Activated CD4-positive, alpha-beta T cell treated with anti-CD3 and anti-CD28 coated beads, Interleukin-2, amount 50 U/mL, for 4 hours (primary cell): ENCODE measurements at regions not wholly inside any gene's neighbourhood (a gene's known extent, or its start where the extent isn't known, plus 50 kb on each side); places are given as distances from the start of the nearest gene placed in this dataset.
"Not testable (repeated sequence)": the region's sequence is repeated elsewhere in the genome, so short reads cannot be mapped to it uniquely, and the experiment has no call there.

Experiments
- DNase-seq, 2 experiments: peaks; one replicate each; pipeline ENCODE4 v3.0.0-alpha.2; 2020

DNA sequence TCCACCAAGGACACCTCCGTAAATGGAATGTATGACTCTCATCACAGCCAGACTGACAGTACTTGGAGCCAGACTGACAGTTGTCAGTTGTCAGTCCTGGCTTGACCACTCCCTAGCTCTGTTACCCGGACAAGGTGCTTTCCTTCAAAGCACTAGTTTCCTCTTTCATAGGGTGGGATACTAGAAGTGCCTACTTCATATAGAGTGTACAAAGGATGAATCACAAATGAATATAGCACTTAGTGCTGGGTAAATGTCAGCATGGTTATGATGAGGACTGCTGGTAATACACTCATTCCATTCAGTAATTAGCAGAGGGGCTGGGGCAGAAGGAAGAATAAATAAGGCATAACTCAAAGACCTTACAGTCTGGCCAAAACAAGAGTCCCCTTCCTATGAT, 91.4 kb downstream of the ARL4C start:
- no peak for DNase-seq

DNA sequence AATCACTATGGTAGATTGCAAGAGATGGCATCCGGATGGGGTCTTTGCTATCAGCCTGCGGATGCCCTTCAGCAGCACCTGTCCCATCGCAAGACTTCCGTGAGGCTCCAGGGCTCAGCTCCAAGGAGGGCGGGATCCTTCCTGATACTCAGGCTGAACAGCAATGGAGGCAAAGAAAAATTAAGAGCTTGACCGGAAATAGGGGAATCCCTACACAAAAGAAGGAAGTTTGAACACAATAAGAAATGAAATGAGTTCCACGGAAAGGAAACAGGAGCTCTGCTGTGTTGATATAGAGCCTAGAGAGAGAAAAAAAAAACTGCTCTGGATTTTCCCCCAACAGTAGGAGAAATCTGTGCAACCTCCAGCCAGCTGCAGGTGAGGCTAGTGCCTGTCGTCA, 91.9 kb downstream of the ARL4C start:
- no peak for DNase-seq

DNA sequence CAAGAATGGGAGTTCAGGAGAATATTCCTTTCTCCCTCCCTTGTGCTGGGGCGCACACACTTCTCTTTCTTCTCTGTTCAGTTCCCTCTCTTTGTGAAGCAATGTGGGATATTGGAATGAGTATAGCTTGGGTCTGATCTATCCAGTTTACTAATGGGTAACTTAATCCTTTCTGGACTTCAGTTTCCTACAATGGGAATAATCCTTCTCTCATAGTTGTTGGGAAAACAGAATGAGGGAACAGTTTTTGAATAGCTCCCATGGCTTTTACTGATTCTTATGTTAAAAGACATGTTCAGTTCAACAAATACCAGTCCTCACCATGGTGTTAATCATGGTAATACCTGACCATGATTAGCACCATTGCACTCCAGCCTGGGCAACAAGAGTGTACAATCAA, 93.1 kb downstream of the ARL4C start:
- no peak for DNase-seq

DNA sequence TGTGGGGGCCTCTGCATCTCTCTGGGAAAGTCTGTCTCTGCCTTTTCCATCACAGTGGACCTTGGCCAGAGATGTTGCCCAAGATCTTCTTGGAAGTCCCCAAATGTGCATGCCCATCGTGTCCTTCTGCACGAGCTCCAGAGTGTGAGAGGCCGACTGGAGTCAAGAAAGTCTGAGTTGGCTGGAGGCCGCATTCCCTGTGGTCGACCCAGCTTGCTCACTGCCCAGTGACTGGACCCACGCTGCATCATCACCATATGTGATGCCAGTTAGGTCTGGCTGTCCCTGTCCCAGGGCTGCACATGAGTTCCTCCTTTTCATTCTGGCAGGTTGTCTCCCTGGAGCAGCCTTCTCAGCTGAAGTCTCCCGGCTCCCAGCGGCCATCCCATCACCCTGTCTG, 93.8 kb downstream of the ARL4C start:
- no peak for DNase-seq

DNA sequence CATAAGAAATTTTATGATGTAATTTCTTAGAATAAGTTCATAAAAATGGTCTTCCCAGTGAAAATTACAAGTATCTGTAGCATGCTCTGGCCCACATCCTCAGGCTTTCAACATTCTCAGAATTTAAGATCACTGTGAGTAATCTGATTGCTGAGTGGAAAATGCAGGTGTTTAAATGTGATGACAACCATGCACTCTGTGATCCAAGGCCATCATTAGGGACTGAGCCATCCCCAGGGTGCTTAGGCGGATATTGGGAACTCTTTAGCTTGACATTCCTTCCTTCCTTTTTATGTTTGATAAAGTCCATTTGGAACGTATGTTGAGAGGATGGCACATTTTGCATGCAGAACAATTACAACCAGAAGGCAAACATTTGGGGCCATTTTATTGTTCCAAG, 95.5 kb downstream of the ARL4C start:
- no peak for DNase-seq

DNA sequence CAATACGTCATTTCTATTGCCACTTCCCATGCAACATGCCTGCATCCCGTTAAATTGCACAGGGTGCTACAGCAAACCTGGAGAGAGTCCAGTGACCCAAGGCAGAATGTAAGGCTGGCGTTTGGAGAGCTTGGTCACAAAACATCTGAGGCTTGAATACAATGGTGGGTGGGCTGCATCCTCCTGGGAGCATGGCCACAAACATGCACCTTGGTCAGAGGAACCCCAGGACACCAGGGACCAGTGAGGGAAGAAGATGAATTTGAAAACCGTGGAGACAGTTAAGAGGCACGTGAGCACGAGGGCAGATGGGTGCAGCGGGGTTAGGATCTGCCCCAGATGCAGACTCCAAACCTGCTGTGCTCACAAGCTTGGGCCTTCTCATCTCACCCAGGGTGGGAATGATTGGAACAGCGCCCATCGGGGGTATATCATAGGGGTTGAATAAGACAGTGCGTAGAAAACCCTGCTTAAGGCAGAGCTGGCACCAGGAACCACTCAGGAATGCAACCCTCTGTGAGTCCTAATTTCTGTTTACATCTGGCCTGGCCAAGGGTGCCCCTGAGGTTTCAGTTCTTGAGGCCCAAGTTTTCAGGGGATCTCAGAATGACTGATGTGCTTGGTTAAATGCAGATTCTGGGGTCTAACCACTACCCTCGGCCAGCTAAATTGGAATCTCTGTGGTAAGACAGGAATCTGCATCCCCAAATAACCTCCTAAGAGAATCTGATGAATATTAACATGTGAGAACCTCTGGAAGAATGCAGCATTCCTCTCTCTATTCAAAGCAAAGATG, 97.2 kb downstream of the ARL4C start:
- DNase-seq = no peak

DNA sequence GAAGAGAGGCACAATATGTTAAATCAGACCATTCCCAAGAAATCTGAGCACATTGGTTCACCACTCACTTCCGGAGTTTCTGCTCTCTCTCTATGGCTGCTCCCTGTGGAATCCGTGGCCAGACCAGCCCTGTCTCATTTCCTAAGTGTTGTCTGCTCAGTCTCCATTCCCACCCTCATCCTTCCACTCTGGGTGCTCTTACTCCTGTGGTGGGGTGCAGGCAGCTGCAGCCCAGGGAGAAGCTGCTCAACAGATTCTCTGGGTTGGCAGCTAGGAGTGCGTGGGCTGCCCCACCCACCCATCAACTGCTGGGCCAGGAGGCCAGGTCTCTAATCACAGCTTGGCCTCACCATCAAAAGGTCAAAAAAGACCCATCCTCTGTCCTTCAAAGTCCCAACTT, 98.3 kb downstream of the ARL4C start:
- no peak for DNase-seq

DNA sequence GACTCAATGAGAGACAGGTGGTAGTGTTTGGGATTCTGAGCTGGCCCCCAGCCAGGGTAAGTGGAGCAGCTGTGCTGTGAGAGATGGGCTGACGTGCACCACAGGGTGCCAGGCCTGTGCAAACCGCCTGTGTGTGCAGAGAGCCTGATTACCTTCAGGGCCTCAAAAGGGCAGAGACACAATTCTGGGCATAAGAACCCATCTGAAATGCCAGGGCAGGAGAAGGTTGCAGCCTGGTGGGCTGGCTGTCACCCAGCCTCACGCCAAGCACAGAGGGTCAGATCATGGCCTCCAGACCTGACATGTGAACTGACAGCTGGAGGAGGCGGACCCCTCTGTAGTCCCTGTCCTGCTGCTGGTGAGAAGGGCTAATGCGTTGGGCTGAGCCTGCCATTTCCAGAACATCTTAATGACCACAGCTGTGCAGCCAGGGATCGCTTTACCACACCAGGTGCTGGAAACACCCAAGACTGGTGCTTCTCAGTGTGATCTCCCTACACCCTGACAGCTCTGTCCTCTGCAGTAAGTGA, 100.9 kb downstream of the ARL4C start:
- DNase-seq = no peak

DNA sequence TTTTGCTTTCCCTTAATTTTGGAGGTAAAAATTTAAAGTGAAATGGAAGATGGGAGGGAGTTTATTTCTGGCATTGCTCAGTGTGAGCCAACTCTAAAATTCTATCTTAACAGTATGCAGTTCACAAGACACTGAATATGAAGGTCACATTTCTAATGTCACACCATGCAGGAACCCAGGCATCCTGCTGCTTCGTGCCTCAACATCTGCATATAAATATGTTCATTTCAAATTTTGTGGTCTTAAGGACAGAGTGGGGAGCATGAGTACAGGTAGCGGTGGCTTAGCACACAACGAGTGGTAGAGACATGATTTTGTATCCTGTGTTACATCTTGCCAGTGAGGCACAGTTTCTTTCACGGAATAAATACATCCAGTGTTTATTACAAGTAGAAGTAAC, 102.4 kb downstream of the ARL4C start:
- no peak for DNase-seq

DNA sequence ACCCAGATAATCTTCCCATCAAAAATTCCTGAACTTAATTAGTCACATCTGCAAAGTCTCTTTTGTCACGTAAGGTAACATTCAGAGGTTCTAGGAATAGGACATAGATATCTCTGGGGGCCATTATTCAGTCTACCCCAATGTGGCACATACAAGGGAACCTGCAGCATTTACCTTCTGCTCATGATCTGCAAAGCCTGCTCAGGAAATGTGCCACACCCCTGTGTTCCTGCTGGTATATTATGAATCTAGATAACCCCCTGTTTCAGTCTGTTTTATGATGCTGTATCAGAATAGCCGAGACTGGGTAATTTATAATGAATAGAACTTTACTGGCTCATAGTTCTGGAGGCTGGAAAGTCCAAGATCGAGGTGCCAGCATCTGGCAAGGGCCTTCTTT, 103.5 kb downstream of the ARL4C start:
- no peak for DNase-seq

DNA sequence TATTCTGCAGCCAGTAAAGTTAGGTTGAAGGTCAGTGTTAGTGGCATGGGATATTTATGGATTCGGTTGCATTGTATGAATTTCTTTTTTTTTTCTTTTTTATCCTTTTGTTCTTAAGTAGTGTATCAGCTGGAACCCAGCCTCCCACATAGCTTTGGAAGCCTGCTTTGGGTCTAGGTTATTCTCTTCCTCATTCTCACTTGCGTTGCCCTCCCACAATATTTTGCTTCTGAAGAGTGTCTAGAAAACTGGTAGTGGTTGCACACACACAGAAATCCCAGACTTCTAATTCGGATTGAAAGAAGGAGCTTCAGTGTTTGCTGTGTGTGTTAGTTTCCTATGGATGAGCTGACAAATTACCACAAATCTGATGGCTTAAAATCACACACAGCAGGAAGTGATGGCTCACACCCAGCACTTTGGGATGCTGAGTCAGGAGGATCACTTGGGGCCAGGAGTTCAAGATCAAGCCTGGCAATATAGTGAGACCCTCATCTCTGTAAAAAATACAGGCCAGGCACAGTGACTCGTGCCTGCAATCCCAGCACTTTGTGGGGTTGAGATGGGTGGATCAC, 104.8 kb downstream of the ARL4C start:
- no peak for DNase-seq

DNA sequence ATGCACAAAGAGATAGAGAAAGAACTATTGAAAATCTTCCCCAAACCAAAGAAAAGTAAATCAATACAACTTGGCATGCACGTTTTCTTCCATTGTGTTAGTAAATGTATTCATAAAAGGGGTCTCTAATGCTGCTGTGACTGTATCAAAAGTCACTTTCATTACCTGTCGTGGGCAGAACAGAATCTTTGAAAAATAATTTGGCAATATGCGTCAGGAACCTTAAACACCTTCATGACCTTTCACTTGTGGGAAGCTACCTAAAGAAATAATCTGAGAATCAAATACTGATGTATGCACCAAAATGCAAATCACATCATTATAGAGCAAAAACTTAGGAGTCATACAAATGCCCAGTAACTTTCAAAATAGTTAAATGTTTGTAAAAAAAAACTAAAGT, 105.3 kb downstream of the ARL4C start:
- no peak for DNase-seq

DNA sequence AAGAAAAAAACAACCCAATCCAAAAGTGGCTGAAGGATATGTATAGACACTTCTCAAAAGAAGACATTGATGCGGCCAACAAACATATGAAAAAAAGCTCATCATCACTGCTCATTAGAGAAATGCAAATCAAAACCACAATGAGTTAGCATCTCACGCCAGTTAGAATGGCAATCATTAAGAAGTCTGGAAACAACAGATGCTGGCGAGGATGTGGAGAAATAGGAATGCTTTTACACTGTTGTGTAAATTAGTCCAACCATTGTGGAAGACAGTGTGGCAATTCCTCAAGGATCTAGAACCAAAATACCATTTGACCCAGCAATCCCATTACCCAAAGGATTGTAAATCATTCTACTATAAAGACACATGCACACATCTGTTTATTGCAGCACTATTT, 107.2 kb downstream of the ARL4C start:
- not testable (repeated sequence) for DNase-seq

DNA sequence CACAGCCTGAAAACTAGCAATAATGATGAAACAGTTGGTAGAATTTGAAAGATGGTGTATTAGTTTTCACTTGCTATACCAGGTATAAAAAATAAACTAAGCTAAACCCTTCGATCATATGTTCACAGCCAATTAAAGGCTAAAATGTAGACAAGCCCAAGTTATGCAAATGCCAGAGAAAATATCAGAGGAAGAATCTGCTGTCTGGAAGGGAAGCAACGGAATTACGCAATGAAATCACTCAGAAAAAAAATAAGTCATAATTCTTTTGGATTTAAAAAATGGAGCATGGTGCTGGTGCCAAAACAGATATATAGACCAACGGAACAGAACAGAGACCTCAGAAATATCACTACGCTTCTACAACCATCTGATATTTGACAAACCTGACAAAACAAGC, 108.3 kb downstream of the ARL4C start:
- no peak for DNase-seq

DNA sequence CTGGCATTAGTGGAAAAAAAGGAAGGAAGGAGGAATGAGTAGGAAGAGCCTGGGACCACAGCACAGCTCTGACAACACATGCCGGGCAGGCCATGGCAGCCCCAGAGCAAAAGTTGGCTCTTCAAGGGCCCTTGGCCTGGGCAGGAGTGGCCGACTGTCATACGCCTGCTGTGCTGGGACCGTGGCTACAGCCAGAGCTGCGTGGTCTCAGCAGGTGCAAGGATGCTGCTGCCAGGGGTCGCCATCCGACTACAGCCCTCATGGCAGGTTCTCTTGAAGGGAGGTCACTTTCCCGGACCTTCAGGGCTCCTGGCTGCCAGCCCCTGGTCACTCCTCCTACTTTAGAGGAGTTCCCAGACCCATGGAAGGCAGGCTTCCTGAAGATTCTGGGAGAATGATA, 109.9 kb downstream of the ARL4C start:
- no peak for DNase-seq

DNA sequence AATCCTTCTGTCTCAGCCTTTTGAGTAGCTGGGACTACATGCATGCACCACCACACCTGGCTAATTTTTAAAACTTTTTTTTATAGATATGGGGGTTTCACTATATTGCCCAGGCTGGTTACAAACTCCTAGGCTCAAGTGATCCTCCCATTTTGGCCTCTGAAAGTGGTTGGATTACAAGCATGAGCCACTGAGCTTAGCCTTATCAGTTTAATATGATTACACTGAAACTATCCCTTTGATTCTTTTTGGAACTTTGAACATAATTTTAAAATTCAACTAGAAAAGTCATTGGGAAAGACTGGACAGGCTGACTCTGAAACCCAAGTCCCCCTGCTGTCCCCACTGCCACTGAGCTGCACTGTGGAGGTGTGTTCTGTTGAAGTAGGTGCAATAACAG, 114.8 kb downstream of the ARL4C start:
- DNase-seq = no peak

DNA sequence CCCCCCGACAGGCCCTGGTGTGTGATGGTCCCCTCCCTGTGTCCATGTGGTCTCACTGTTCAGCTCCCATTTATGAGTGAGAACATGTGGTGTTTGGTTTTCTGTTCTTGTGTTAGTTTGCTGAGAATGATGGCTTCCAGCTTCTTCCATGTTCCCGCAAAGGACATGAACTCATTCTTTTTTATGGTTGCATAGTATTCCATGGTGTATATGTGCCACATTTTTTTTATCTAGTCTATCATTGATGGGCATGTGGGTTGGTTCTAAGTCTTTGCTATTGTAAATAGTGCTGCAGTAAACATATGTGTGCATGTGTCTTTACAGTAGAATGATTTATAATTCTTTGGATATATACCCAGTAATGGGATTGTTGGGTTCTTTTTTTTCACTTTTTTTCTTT, 117.9 kb downstream of the ARL4C start:
- DNase-seq = not testable (repeated sequence)

DNA sequence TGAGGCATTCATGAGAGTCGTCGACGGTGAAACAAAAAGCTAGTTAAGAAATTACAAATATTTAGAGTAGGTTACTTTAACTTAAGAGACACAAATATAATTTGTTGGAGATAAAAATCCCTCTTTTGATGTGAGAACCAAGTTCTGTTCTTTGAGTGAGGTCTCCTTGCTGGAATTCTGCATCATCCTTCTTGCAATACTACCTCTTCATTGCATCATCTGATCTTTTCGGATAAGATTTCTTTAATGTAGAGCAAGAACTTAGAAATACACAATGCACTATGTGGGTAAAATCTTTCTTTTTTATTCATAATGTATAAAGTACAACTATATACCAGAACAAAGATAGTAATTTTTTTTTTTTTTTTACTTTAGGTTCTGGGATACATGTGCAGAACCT, 118.4 kb downstream of the ARL4C start:
- DNase-seq = no peak

DNA sequence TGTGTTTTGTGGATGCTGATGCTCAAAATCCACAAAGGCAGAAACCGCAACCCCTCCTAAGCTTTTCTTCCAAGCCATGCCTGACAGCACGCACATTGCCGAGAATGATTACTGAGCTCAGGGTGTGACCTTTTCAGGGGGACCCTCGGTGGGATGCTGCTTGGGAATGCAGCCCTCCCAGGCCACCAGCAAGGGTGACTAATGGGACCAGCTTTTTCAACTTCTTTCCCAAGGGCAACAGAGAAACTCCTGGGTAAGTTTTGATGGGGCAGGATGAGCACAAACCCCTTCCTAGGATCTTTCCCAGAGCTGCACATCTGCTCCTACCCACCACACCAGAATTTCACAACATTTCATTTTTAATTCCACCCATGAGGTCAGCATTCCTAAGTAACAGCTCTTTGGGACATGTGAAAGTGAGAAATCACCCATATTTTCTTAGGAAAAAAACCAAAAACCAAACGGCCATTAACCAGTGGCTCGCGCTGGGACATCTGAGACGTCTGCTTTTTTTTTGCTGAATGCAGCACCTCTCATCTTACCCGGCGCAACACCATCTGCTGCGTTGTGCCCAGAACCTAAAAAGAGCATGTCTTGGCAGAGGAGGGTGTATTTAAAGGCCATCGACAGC, 119.0 kb downstream of the ARL4C start:
- DNase-seq = no peak

DNA sequence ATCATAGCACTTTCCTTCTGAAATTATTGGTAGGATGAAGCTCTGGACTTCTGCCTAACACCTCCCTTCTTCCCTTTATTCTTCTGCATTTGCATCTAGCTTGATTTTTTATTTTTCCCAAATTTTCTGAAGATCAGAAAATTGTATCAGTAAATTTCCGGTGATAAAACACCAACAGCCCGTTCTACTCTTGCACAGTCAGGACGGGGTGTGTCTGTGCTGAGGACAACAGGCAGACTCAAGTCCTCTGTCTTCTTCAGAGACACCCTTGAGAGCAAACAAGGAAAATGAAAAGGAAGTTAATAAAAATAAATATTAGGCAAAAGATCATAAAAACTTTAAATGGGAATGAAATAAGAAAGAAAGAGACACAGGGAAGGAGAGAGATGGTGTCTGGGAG, 120.7 kb downstream of the ARL4C start:
- no peak for DNase-seq

DNA sequence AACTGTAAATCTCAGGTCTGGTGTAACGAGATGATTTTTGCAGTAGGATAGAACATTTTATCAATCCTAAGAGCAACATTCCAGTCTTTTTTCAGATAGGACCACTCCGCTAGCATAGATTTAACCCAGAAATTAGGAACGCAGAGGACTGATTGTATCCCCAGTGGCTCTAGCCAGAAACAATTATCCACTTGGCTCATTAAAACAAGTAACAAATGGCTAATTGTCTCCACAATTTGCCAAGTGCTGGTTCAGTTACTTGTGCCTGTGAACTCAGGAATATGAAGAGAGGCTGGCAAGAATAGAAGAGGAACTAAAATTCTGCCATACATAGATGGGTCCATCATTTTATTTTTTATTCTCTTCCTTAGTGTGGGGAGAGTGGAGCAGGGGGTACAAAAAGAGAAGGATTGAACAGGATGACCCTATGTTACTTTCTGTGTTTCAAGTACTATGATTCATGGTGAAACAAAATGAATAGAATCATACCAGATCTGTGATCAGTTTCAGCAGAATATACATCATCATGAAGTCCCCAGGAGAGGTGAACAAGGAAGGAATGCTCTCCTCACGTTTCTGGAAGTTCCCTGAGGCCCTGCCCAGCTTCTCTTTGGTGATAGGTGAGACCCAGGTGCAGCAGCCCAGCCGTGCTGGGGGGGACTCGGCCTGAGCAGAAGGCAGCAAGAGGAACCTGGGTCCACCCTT, 121.6 kb downstream of the ARL4C start:
- no peak for DNase-seq

DNA sequence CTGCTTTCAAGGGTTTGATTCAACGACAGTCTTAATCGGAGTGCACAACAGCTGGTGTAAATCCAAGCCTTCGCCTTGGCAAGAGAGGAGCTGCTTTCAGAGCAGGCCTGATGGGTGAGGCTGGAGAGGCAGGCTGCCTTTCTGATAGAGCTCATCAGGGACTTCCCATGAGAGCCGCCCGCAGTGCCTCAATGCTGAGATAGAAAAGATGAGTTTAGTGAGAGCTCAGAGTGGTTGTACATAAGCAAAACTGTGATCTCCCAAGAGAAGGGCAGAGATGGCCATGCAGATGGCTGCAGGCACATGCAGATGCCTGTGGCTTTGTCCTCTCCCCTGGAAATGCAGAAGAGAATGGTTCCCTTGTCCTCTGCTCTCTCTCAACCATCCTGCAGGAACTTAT, 122.1 kb downstream of the ARL4C start:
- DNase-seq = no peak

DNA sequence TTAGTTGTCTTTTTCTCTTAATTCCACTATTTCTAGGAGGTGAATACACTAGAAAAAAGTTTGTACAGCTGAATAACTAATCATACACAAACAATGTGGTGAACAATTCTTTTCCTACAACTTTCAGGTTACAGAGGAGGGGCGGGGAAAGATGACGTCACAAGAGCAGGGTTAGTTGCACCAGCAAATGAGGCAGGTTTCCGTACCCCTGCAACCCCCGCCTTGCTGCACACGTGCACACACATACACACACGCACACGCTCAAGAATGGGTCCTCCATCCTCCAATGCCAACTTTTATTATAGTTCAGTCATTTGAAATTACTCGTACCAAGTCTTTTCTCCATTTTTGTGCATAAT, 122.8 kb downstream of the ARL4C start:
- peak in 1 of 2 experiments; percentile 17 for DNase-seq
